ENCODE measurements at regions not wholly inside any gene's neighbourhood (a gene's known extent, or its start where the extent isn't known, plus 50 kb on each side); places are given as distances from the start of the nearest gene placed in this dataset.

DNA sequence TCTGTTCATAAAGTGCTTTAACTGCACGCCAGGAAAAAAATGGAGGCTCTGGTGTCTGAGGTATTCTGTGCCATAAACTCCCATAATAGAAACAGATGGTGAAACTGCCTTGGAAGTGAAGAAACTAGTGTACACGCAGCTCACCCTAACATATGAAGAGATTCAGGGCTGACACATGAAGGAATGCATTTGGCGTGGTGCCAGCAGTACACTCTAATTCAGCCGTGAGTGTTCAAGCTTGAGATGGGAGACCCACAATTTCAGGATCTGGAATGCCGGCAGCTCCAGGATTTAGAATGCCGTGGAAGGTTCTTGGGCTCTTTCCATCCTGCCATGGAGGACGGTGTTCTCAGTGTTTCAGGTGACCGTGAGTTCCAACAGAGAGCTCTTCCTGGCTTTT lies 478.4 kb downstream of the TSHZ3 start:
- WGBS, 2 donors: 39 to 41% methylated on average over 7 to 8 of the region's 8 CpGs
- intact Hi-C loops (cut with DNase I): no loop called here
- TF ChIP-seq CTCF (IDR thresholded peaks at IDR 0.05) (no peak), POLR2A (IDR thresholded peaks at IDR 0.05) (no peak)

DNA sequence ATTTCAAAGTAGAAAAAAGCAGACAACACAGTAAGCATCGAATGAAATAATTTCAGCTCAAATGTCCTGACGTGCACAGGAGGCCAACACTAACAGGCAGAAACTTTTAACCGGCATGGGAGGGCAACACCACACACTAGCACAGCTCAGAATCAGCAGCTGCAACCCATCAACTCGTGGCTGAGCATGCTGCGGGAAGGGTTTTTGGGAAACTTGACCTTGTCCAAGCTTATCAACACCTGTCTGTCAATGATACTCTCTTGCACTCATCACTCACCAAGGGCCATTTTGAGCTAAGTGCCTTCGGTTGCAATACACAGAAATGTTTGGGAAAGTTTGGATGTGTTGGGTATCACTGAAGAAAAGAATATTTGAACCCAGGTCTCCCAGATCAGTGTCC lies 483.7 kb downstream of the TSHZ3 start:
- TF ChIP-seq POLR2A (IDR thresholded peaks at IDR 0.05): no peak
- TF ChIP-seq CTCF (IDR thresholded peaks at IDR 0.05): no peak
- intact Hi-C loops (cut with DNase I): no loop called here
- DNase-seq: no peak
- H3K4me1 ChIP-seq: no peaks in the 10 kb centered on the region
- 44 to 64% methylated on average over 6 of the region's 6 CpGs for WGBS, 2 donors
- no peaks in the 10 kb centered on the region for H3K27me3 ChIP-seq
- H3K36me3 ChIP-seq: no peaks in the 10 kb centered on the region
- H3K4me3 ChIP-seq: no peak overlapping the region
- no peak overlapping the region for H3K27ac ChIP-seq
- H3K9me3 ChIP-seq: no peaks in the 10 kb centered on the region

More for the DNA sequence above, 478.4 kb downstream of the TSHZ3 start:
- DNase-seq: no peak
- Histone ChIP-seq H3K27me3 (no peaks in the 10 kb centered on the region), H3K4me1 (no peaks in the 10 kb centered on the region), H3K4me3 (no peak overlapping the region), H3K9me3 (no peaks in the 10 kb centered on the region), H3K27ac (no peak overlapping the region), H3K36me3 (no peaks in the 10 kb centered on the region)

DNA sequence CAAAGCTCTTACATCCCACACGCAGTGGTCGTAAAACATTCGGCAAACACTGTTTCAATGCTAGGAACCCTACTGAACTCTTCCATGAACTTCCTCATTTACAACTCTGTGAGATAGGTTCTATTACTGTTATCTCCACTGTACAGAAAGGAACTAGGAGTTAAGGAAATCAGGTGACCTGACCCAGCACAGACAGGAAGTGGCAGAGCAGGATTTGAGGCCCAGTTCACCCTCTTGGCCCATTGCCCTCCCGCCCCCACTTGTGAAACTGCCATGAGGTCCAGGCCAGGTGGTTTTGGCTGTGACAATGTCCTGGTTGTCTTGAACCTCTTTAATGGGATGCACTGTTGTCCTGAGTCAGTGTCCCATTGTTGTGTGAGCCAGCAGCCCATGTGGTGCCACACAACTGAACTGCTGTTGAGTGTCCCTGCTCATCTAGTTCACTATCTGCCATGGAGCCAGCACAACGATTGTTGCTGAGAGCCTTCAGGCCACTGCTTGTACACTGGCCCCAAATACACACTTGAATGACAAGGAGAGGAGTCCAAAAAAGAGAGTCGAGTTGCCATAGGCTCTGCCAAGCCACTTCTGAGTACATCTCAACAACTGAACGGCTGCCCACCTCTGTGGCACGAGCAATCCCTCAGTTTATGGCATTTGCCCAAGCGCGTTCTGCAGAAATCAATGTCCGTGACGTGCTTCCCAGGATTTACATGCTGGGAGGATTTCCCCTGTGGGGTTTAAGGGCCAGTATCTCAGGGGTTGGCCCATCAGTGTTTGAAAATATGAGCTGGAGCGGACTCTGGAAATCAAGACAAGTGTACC lies 484.6 kb downstream of the TSHZ3 start:
- intact Hi-C loops (cut with DNase I): no loop called here
- Histone ChIP-seq H3K27me3 (no peaks in the 10 kb centered on the region), H3K4me3 (no peak overlapping the region), H3K36me3 (no peaks in the 10 kb centered on the region), H3K9me3 (no peaks in the 10 kb centered on the region), H3K27ac (no peak overlapping the region), H3K4me1 (no peaks in the 10 kb centered on the region)
- WGBS, 2 donors: 71 to 72% methylated on average over 11 of the region's 13 CpGs
- TF ChIP-seq CTCF (IDR thresholded peaks at IDR 0.05) (no peak), POLR2A (IDR thresholded peaks at IDR 0.05) (no peak)
- no peak for DNase-seq

DNA sequence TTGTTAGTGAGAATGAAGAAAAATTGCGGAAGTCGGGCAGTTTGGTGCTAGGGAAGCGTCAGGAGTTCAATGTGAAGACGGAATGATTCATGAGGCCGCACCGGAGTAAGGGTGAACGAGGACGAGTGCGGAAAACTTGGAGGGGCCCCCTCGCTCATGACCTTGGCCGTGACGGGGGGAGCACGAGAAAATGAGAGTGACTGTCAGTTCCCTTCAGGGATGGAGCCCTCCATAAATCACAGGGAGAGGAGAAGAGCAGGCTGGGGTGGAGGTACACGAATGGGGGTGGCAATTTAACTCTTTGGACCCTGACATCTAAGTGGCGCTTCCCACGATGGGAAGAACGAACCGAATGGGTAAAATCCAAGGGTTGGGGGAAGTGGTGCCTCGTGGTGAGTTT lies 486.4 kb downstream of the TSHZ3 start:
- Histone ChIP-seq H3K36me3 (no peaks in the 10 kb centered on the region), H3K4me1 (no peaks in the 10 kb centered on the region), H3K27ac (no peak overlapping the region), H3K27me3 (no peaks in the 10 kb centered on the region), H3K4me3 (no peak overlapping the region), H3K9me3 (no peaks in the 10 kb centered on the region)
- intact Hi-C loops (cut with DNase I): no loop called here
- no peak for DNase-seq
- WGBS, 2 donors: 75 to 79% methylated on average over 18 to 19 of the region's 19 CpGs
- TF ChIP-seq CTCF (IDR thresholded peaks at IDR 0.05): no peak
- TF ChIP-seq POLR2A (IDR thresholded peaks at IDR 0.05): no peak

DNA sequence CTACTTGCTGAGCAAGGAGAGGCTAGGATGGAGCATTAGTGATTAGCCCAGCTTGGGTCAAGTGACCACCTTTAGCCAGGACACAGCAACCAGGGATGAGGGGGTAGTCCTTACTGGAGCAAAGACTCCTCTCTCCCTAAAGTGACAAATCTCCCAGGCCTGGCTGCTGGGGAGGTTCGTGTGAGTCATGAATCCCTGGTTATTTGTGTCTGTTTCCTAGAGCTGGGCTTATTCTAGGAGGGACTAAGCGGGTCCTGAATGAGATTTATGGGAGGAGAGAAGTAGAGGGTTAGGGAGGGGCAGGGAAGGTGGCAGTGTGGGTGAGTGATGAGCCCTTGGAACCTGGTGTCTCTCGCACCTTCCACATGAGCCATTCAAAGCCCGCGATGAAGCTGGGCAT lies 487.3 kb downstream of the TSHZ3 start:
- WGBS, 2 donors: 77 to 89% methylated on average over 4 to 5 of the region's 5 CpGs
- Histone ChIP-seq H3K27me3 (no peaks in the 10 kb centered on the region), H3K27ac (no peak overlapping the region), H3K4me3 (no peak overlapping the region), H3K4me1 (no peaks in the 10 kb centered on the region), H3K9me3 (no peaks in the 10 kb centered on the region), H3K36me3 (no peaks in the 10 kb centered on the region)
- DNase-seq: no peak
- intact Hi-C loops (cut with DNase I): no loop called here
- TF ChIP-seq POLR2A (IDR thresholded peaks at IDR 0.05) (no peak), CTCF (IDR thresholded peaks at IDR 0.05) (no peak)
